AG10803 (cell line): ENCODE measurements at regions not wholly inside any gene's neighbourhood (a gene's known extent, or its start where the extent isn't known, plus 50 kb on each side); places are given as distances from the start of the nearest gene placed in this dataset.

ENCODE experiments used
- DNase-seq: peaks from one replicate; pipeline ENCODE4 v3.0.0; 2010; ENCODE audit warnings: low read depth
- H3K4me3 ChIP-seq: 2 replicates; pipeline ENCODE4 v1.5.1; 2011; ENCODE audit warnings: mild to moderate bottlenecking, low read length, control low read depth
- CTCF ChIP-seq: conservative IDR thresholded peaks from 2 replicates; pipeline ENCODE4 v1.5.1; 2011; ENCODE audit warnings: mild to moderate bottlenecking, low read length, control low read depth, inconsistent platforms

GRCh38 chr1:29958271-29958670 is 721.9 kb downstream of the PTPRU start:
- no peak overlapping the region for H3K4me3 ChIP-seq
- DNase-seq: no peak
- TF ChIP-seq CTCF: no peak

GRCh38 chr1:29956349-29957030 is 720.2 kb downstream of the PTPRU start:
- H3K4me3 ChIP-seq: no peak overlapping the region
- DNase-seq: no peak
- no peak for TF ChIP-seq CTCF

GRCh38 chr1:29954591-29954990 is 718.3 kb downstream of the PTPRU start:
- DNase-seq: no peak
- H3K4me3 ChIP-seq: no peak overlapping the region
- TF ChIP-seq CTCF: no peak

GRCh38 chr1:29953961-29954360 is 717.6 kb downstream of the PTPRU start:
- TF ChIP-seq CTCF: no peak
- H3K4me3 ChIP-seq: no peak overlapping the region
- no peak for DNase-seq

GRCh38 chr1:29949676-29950075 is 713.4 kb downstream of the PTPRU start:
- no peak for DNase-seq
- no peak for TF ChIP-seq CTCF
- no peak overlapping the region for H3K4me3 ChIP-seq

GRCh38 chr1:29948581-29948980 is 712.3 kb downstream of the PTPRU start:
- no peak for TF ChIP-seq CTCF
- DNase-seq: no peak
- H3K4me3 ChIP-seq: no peak overlapping the region

- no peak overlapping the region for H3K4me3 ChIP-seq
- no peak for TF ChIP-seq CTCF
- DNase-seq: no peak
Observed at GRCh38 chr1:29946057-29946456, 709.7 kb downstream of the PTPRU start.
